OCI-LY3 (cell line): ENCODE measurements at regions not wholly inside any gene's neighbourhood (a gene's known extent, or its start where the extent isn't known, plus 50 kb on each side); places are given as distances from the start of the nearest gene placed in this dataset.

Source experiments
- CTCF ChIP-seq: fragments of 200-600, 300-600 bp; sonication (generic); IDR thresholded peaks from 2 replicates; pipeline ENCODE4 v1.5.1; 2014; ENCODE audit warnings: antibody characterized with exemption, low read length, low read depth
- EZH2phosphoT487 ChIP-seq: fragments of 200-600 bp; shearing (Covaris generic); IDR thresholded peaks from 2 replicates; pipeline ENCODE4 v1.6.1; 2018; ENCODE audit warnings: antibody characterized with exemption, mixed run types, low read depth

DNA sequence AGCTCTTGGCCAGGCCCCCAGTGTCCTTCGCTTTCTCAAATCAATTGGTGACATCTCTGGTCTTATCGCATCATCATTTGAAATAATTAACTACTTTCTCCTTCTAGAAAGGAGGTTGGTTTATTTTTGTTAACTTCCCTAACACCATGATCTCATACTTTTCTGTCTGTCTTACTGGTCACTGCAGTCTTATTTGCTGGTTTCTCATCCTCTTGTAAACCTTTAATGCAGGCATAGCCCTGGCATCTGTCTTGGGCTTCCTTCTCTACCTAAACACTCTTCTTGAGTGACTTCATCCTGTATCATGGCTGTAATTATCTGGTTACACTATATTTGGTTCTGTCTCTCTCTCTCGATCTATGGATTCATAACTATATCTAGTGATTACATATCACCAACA lies 152.8 kb downstream of the CYSLTR2 start:
- TF ChIP-seq CTCF (no peak), EZH2phosphoT487 (no peak)
